PFSK-1 (cell line): ENCODE measurements at regions not wholly inside any gene's neighbourhood (a gene's known extent, or its start where the extent isn't known, plus 50 kb on each side); places are given as distances from the start of the nearest gene placed in this dataset.

Experiments used
- FOXP2 ChIP-seq: optimal IDR thresholded peaks from 2 replicates; pipeline ENCODE3; 2011; ENCODE audit warnings: borderline replicate concordance, control low read depth, inconsistent platforms; ENCODE audit not compliant: insufficient read depth; ENCODE audit errors: extremely low read length, extremely low read depth
- POLR2AphosphoS5 ChIP-seq: IDR thresholded peaks from 2 replicates; pipeline ENCODE4 v1.6.1; 2012; ENCODE audit warnings: low read depth, mild to moderate bottlenecking, control low read depth, low read length, moderate library complexity
- REST ChIP-seq, 2 experiments: IDR thresholded peaks; 2 replicates each; pipeline versions ENCODE4 v1.6.1 to v1.8.0; 2011 to 2012; ENCODE audit warnings: low read depth in 2 of 2, low read length in 2 of 2, control low read depth in 1 of 2, inconsistent platforms in 1 of 2, mild to moderate bottlenecking in 1 of 2, moderate library complexity in 1 of 2; ENCODE audit not compliant: insufficient read depth in 1 of 2
- SIN3A ChIP-seq: IDR thresholded peaks from 2 replicates; pipeline ENCODE4 v1.6.1; 2012; ENCODE audit warnings: mild to moderate bottlenecking, low read length, moderate library complexity, borderline replicate concordance; ENCODE audit not compliant: insufficient read depth
- TAF1 ChIP-seq: IDR thresholded peaks from 2 replicates; pipeline ENCODE4 v1.6.1; 2012; ENCODE audit warnings: low read length, control low read depth, borderline replicate concordance; ENCODE audit not compliant: insufficient read depth

- TF ChIP-seq TAF1 (no peak), SIN3A (no peak), REST (IDR thresholded peaks at IDR 0.05; ENCODE audit: insufficient read depth in 1 of 2, low read depth in 2 of 2, low read length in 2 of 2) (no peak)
Measured at GRCh38 chr16:80092681-80093080, 448.1 kb upstream of the DYNLRB2 start.

DNA sequence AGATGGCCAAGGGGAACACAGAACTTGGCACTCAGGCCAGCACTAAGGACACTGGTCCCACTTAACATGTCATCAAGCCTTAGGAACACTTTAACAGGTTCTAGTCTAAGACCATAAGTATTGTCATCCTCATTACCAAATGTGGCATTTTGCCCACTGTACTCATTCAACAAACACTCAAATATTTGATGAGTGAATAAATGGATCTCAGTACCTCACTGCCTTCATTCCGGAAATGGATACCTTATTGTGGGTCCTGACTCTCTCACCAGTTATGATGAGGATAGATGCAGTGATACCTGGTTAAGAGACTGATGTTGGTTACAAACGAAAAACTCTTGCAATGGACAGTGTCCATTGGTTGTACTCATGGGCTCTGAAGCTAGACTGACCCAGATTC, 455.2 kb upstream of the DYNLRB2 start:
- TF ChIP-seq TAF1 (no peak), POLR2AphosphoS5 (no peak), FOXP2 (no peak), SIN3A (no peak), REST (IDR thresholded peaks at IDR 0.05; ENCODE audit: insufficient read depth in 1 of 2, low read depth in 2 of 2, low read length in 2 of 2) (no peak)

DNA sequence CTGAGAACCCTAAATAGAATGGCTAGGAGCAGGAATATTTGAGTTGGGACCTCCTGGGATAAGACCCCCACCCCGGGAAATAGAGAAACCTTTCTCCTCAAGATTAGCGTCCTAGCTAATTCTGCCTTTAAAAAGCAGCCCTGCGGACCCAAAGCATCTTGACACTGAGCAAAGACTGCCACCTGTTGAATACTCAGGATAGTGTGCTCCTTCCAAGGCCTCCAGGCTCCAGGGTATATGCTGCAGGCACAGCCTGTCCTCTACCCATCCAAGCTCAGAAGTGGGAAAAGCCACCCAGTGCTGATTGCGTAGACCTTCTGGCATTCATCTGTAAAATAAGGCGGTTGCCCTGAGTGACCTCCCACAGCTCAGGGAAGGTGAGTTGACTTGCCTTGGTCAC, 456.2 kb upstream of the DYNLRB2 start:
- TF ChIP-seq TAF1 (no peak), FOXP2 (no peak)

DNA sequence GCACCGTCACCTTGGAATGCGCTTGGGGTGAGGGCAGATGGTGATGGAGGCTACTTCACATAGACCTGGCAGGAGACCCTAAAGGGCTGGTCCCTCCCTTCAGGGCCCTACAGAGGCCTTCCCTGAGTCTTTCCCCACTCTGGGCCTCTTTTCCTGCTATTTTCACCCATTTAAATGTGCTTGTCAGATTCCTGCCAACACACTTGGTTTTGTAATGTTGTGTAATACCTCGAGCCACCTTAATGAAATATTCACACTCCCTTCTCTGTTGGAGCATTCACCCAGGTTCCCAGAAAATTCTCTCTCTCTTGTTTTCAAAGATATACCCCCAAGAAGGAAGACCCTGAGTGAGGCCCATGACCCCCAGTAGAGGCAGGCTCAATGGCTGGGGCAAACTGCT, 456.6 kb upstream of the DYNLRB2 start:
- TF ChIP-seq SIN3A (no peak), TAF1 (no peak), FOXP2 (no peak)

DNA sequence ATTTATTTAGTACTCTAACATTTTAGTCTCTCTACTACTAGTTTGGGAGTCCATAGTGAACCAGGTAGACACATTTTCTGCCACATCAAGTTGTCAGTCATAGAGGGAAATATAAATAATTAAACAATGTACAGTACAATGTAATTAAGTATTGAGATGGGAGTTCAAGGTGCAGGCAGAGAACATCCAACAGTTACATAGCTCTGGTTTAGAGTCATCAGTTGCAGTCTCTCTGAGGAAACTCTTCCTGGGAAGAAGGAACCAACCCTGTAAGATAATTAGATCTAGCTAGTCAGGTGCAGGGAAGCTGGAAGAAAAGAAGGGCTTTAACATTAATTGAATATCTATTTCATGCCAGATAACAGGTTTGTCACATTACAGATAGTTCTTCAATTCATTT, 457.9 kb upstream of the DYNLRB2 start:
- TF ChIP-seq TAF1 (no peak), FOXP2 (no peak), POLR2AphosphoS5 (no peak), REST (IDR thresholded peaks at IDR 0.05; ENCODE audit: insufficient read depth in 1 of 2, low read depth in 2 of 2, low read length in 2 of 2) (no peak), SIN3A (no peak)

GRCh38 chr16:80081846-80082245, 458.9 kb upstream of the DYNLRB2 start:
- no peak for TF ChIP-seq POLR2AphosphoS5
- TF ChIP-seq TAF1: no peak
- no peak for TF ChIP-seq FOXP2
- no peak for TF ChIP-seq SIN3A
- no peak for TF ChIP-seq REST (IDR thresholded peaks at IDR 0.05; ENCODE audit: insufficient read depth in 1 of 2, low read depth in 2 of 2, low read length in 2 of 2)
